ENCODE measurements at regions not wholly inside any gene's neighbourhood (a gene's known extent, or its start where the extent isn't known, plus 50 kb on each side); places are given as distances from the start of the nearest gene placed in this dataset.

DNA sequence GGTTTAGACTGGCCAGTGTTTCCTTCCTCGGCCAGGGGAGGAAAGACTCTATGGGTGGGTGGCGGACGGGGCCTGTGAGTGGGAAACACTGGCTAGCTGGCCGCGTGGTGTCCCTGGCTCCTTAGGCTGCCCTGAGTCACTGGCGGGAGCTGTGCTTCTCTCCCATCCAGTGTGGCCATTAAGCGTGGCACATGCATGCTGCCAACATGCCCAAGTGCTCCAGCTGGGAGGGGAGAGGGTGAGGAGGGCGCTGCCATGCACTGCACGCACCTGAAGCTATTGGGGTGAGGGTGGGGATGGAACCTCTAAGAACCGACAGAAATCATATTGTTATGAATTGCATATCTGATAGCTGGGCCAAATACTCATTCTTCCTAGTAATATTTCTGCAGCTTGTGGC lies 270.8 kb downstream of the CALCRL start:
- TF ChIP-seq EP300 (IDR thresholded peaks at IDR 0.05) (no peak), POLR2AphosphoS5 (IDR thresholded peaks at IDR 0.05) (no peak), POLR2A (IDR thresholded peaks at IDR 0.05) (no peak)
- TF ChIP-seq, protein P1, sequence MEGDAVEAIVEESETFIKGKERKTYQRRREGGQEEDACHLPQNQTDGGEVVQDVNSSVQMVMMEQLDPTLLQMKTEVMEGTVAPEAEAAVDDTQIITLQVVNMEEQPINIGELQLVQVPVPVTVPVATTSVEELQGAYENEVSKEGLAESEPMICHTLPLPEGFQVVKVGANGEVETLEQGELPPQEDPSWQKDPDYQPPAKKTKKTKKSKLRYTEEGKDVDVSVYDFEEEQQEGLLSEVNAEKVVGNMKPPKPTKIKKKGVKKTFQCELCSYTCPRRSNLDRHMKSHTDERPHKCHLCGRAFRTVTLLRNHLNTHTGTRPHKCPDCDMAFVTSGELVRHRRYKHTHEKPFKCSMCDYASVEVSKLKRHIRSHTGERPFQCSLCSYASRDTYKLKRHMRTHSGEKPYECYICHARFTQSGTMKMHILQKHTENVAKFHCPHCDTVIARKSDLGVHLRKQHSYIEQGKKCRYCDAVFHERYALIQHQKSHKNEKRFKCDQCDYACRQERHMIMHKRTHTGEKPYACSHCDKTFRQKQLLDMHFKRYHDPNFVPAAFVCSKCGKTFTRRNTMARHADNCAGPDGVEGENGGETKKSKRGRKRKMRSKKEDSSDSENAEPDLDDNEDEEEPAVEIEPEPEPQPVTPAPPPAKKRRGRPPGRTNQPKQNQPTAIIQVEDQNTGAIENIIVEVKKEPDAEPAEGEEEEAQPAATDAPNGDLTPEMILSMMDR (IDR thresholded peaks at IDR 0.05) = no peak
- WGBS, 5 donors = 88 to 95% (median 93%) methylated on average over 10 of the region's 10 CpGs
- H3K9me3 ChIP-seq = peaks cover 0 to 6% (median 1%) of the 10 kb centered on the region in 4 donors
- DNase-seq = no peak
- H3K36me3 ChIP-seq = no peaks in the 10 kb centered on the region
- no peaks in the 10 kb centered on the region for H3K27me3 ChIP-seq
- H3K27ac ChIP-seq = no peak overlapping the region
- H3K4me1 ChIP-seq = no peaks in the 10 kb centered on the region
- H3K4me3 ChIP-seq = no peak overlapping the region
- intact Hi-C loops (cut with DNase I; ENCODE audit: low total_unique reads) = no loop called here

DNA sequence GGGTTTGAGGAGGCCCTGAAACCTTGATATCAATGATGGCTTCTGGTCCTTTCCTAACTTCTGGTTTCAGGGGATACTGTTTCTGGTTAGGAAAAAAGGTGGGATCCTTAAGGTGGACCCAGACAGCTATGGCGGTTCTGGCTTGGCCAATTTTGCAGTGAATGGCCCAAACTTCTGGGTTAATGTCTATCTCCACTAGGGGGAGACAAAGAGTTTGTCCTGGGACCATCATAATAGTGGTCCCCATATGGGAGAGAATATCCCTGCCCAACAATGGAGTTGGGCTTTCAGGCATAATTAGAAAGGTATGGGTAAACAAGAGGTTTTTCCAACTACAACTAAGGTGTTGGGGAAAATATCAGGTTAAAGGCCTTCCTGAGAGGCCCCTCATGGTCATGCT lies 273.5 kb downstream of the CALCRL start:
- no peak overlapping the region for H3K27ac ChIP-seq
- H3K36me3 ChIP-seq = no peaks in the 10 kb centered on the region
- TF ChIP-seq EP300 (IDR thresholded peaks at IDR 0.05) (no peak), POLR2A (IDR thresholded peaks at IDR 0.05) (no peak), POLR2AphosphoS5 (IDR thresholded peaks at IDR 0.05) (no peak)
- TF ChIP-seq, protein P1 (IDR thresholded peaks at IDR 0.05) = no peak
- no peak overlapping the region for H3K4me3 ChIP-seq
- H3K27me3 ChIP-seq = no peaks in the 10 kb centered on the region
- no peak for DNase-seq
- peaks cover 0 to 6% (median 0%) of the 10 kb centered on the region in 4 donors for H3K9me3 ChIP-seq
- intact Hi-C loops (cut with DNase I; ENCODE audit: low total_unique reads) = no loop called here
- WGBS, 5 donors = 80 to 100% (median 95%) methylated on average over 1 of the region's 1 CpG
- H3K4me1 ChIP-seq = no peaks in the 10 kb centered on the region

DNA sequence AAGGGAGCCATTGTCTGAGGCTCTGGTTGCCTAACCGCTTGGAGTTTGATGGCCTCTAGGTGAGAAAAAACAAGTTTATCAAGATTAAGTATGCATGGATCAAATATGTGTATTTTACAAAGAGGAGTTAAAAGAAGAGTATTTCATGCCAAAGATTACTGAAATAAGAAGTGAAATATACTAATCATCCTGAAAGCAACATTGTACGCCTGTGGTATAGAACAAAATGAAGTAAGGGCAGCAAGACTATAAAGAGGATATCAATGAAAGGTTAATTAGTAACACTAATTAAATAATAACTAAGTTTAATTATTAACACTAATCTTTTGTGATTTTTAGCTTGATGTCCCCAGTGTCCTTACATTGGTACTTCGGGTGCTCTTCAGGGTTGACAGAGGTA lies 276.7 kb downstream of the CALCRL start:
- H3K27ac ChIP-seq = no peak overlapping the region
- intact Hi-C loops (cut with DNase I; ENCODE audit: low total_unique reads) = no loop called here
- no peak overlapping the region for H3K4me3 ChIP-seq
- no peak for TF ChIP-seq POLR2A (IDR thresholded peaks at IDR 0.05)
- WGBS, 5 donors = 30 to 45% (median 39%) methylated on average over 3 of the region's 3 CpGs
- DNase-seq = no peak
- H3K4me1 ChIP-seq = no peaks in the 10 kb centered on the region
- H3K9me3 ChIP-seq = peaks cover 0 to 6% (median 0%) of the 10 kb centered on the region in 4 donors
- H3K27me3 ChIP-seq = no peaks in the 10 kb centered on the region
- no peaks in the 10 kb centered on the region for H3K36me3 ChIP-seq

DNA sequence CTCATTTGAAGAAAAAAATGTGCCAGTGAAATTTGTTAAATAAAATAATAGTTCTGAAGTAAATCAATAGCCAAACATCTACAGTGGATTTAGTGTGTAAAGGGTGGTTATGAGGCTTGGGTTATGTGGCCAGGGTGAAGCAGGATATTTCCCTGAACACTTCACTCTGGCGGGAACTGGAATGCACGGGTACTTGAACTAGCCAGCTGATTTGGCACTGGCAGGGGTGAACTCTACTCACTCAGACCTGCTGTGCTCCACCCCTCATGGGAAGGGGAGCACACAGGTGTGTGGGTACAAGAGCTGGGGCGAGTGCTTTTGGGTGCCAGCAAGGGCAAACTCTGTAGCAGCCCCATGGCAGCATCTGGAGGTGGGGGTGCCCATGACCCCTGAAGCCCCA lies 278.2 kb downstream of the CALCRL start:
- intact Hi-C loops (cut with DNase I; ENCODE audit: low total_unique reads) = no loop called here
- 63 to 85% (median 75%) methylated on average over 3 of the region's 3 CpGs for WGBS, 5 donors

More for the DNA sequence above, 278.2 kb downstream of the CALCRL start:
- H3K9me3 ChIP-seq = peaks cover 0 to under 1% (median 0%) of the 10 kb centered on the region in 4 donors
- no peaks in the 10 kb centered on the region for H3K36me3 ChIP-seq
- TF ChIP-seq, protein P1 (IDR thresholded peaks at IDR 0.05) = no peak
- no peak for TF ChIP-seq EP300 (IDR thresholded peaks at IDR 0.05)
- no peak for TF ChIP-seq POLR2AphosphoS5 (IDR thresholded peaks at IDR 0.05)
- no peak for TF ChIP-seq POLR2A (IDR thresholded peaks at IDR 0.05)
- H3K27me3 ChIP-seq = no peaks in the 10 kb centered on the region
- H3K4me1 ChIP-seq = no peaks in the 10 kb centered on the region
- no peak overlapping the region for H3K4me3 ChIP-seq
- no peak for DNase-seq
- H3K27ac ChIP-seq = no peak overlapping the region
